T-helper 2 cell treated with Interferon-gamma antibody and Interleukin-4, amounts not matched to agents 5 μg/mL and 100 μg/mL, for 36 hours (primary cell): ENCODE measurements at regions not wholly inside any gene's neighbourhood (a gene's known extent, or its start where the extent isn't known, plus 50 kb on each side); places are given as distances from the start of the nearest gene placed in this dataset.

ENCODE experiments used
- DNase-seq: peaks from one replicate; pipeline ENCODE4 v3.0.0; 2021; ENCODE audit warnings: low spot score
- H3K27ac Mint-ChIP-seq: one replicate; pipeline ENCODE4 v1.8.0; 2021; ENCODE audit warnings: mild to moderate bottlenecking, mixed read lengths
- H3K27me3 Mint-ChIP-seq: one replicate; pipeline ENCODE4 v1.8.0; 2021; ENCODE audit warnings: low read depth, mixed read lengths
- H3K36me3 Mint-ChIP-seq: one replicate; pipeline ENCODE4 v1.8.0; 2021; ENCODE audit warnings: low read depth, mixed read lengths
- H3K4me1 Mint-ChIP-seq: one replicate; pipeline ENCODE4 v1.8.0; 2021; ENCODE audit warnings: low read depth, mixed read lengths
- H3K4me3 Mint-ChIP-seq: one replicate; pipeline ENCODE4 v1.8.0; 2022; ENCODE audit warnings: mild to moderate bottlenecking, moderate library complexity, mixed read lengths
- H3K9me3 Mint-ChIP-seq: one replicate; pipeline ENCODE4 v1.8.0; 2021; ENCODE audit warnings: mixed read lengths

DNA sequence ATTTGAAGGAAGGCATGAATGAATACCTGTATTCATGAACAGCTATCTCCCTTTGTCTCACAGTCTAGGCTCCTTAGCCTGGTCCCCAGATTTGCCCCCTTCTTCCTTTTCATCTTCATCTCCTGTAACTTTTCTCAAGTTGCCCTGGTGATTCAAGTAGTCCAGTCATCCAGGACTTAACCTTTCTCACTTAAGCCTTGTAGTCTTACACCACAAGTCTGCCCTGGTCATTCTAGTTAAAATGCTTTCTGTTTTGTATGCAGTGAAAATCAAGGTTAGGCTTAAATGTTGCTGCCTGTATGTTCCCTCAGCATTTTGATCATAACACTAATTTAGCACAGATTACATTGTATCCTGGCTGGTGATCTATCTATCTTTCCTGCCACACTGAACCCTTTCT, 58.5 kb upstream of the SLC7A11 start:
- Mint-ChIP-seq H3K36me3 (no peaks in the 10 kb centered on the region), H3K4me1 (no peaks in the 10 kb centered on the region), H3K9me3 (no peaks in the 10 kb centered on the region), H3K27me3 (no peaks in the 10 kb centered on the region), H3K27ac (no peak overlapping the region), H3K4me3 (no peak overlapping the region)
- no peak for DNase-seq

DNA sequence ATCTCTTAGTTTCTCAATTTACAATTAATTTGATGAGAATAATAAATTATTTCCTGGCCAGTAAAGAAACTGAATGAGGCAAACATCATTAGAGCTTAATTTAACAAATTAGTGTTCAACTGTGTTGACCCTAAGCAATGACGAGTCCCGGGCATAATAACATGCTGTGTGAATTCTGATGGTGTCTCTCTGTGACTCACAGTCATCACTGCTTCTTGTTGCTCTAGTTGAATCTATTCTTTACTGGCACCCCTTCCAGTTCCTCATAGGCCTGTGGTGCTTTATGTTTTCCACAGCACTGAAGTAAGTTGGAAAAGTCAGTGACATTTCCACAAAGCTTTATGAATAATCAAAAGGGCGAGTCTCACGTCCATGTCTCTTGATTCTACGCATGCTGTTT, 57.7 kb upstream of the SLC7A11 start:
- H3K9me3 Mint-ChIP-seq = no peaks in the 10 kb centered on the region
- H3K4me3 Mint-ChIP-seq = no peak overlapping the region
- H3K4me1 Mint-ChIP-seq = no peaks in the 10 kb centered on the region
- H3K27me3 Mint-ChIP-seq = no peaks in the 10 kb centered on the region
- H3K27ac Mint-ChIP-seq = no peak overlapping the region
- H3K36me3 Mint-ChIP-seq = no peaks in the 10 kb centered on the region
- no peak for DNase-seq

DNA sequence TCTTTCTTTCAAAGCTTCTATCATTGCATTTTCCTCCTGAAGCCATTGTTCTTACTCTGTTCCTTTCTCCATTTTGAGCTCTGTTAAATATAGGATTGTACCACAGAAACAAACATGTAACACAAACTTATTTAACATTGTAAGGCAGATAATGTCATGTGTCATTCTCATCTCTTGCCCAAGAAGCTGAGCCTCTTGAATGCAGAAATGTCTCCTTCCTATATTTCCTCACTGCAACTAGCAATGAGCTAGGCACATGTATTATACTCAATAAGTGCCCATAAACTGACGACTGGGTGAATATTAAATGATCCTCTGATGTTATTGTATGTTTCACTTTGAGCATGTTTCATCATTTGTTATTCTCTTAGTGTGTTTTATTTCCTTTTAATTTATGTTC, 56.7 kb upstream of the SLC7A11 start:
- Mint-ChIP-seq H3K27me3 (no peaks in the 10 kb centered on the region), H3K4me3 (no peak overlapping the region), H3K27ac (no peak overlapping the region), H3K36me3 (no peaks in the 10 kb centered on the region), H3K4me1 (no peaks in the 10 kb centered on the region), H3K9me3 (no peaks in the 10 kb centered on the region)
- DNase-seq = no peak

DNA sequence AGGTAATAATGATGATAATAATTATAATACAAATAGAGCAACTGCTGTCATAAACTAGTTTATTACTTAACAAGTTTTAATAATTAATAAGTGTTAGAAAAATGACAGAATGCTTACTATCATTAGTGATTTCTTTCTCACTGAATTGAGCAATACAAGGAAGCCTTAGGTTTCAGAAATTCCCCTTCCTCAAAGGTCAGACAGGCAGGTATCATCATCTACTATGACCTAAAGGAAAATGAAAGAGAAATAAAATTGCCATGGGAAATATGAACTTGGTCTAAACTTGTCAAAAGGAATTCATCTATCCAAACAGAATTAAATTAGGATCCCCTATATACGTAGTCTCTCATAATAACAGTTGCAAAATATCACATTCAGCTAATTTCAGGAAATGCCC, 56.3 kb upstream of the SLC7A11 start:
- H3K4me3 Mint-ChIP-seq = no peak overlapping the region

DNA sequence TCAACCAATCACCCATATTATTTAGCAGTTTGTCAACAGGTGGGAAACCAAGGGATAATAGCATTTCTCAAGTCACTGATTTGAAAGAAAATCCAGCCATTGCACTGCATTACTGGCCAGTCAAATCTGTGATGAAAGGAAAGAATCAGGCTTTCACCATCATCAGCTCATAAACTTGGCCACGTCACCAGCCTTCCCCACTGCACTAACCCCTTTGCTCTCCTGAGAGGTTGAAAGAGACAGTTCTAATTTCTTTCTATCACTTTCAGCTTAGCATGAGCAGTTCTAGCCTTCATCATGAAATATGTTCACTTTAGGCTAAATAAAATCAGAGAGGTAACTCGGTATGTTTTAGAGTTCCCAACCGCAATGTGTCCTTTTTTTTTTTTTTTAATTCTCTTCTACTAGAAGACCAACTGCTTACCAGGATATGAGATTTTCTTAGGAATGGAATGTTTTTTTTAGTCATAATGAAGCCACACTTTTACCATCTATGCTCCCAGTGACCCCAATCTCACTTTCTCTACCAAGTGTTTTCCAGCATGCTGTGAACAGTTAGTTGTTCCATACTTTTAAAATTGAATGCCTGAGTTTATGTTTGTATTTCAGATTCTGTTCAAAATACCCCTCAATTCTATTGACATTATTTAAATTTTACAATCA, 55.7 kb upstream of the SLC7A11 start:
- no peaks in the 10 kb centered on the region for H3K27me3 Mint-ChIP-seq
- no peak overlapping the region for H3K4me3 Mint-ChIP-seq
- no peaks in the 10 kb centered on the region for H3K4me1 Mint-ChIP-seq
- no peak overlapping the region for H3K27ac Mint-ChIP-seq
- no peaks in the 10 kb centered on the region for H3K36me3 Mint-ChIP-seq
- no peak for DNase-seq
- H3K9me3 Mint-ChIP-seq = no peaks in the 10 kb centered on the region

More for the DNA sequence above, 56.3 kb upstream of the SLC7A11 start:
- Mint-ChIP-seq H3K36me3 (no peaks in the 10 kb centered on the region), H3K27ac (no peak overlapping the region), H3K4me1 (no peaks in the 10 kb centered on the region), H3K27me3 (no peaks in the 10 kb centered on the region), H3K9me3 (no peaks in the 10 kb centered on the region)
- DNase-seq = no peak

DNA sequence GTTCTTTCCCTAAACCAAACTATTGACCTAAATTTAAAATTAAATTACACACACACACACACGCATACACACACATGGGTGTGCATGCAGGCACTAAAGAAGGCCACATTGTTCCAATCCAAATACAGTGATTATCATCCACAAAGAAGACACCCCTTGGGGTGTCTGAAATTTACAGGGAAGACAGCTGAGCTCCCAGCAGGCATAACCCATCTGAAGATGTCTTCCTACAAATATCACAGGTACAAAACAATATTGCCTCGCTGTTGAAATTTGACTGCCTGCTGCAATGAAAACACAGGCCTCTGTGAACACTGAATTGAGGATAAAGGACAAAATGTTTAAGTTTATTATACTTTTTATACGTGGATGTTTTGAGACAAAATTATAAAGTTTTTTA, 50.2 kb upstream of the SLC7A11 start:
- H3K9me3 Mint-ChIP-seq = no peaks in the 10 kb centered on the region
- no peak for DNase-seq
- no peaks in the 10 kb centered on the region for H3K36me3 Mint-ChIP-seq
- H3K4me1 Mint-ChIP-seq = no peaks in the 10 kb centered on the region
- no peaks in the 10 kb centered on the region for H3K27me3 Mint-ChIP-seq
- H3K4me3 Mint-ChIP-seq = no peak overlapping the region
- H3K27ac Mint-ChIP-seq = no peak overlapping the region
